GM21381 (cell line): ENCODE measurements at regions not wholly inside any gene's neighbourhood (a gene's known extent, or its start where the extent isn't known, plus 50 kb on each side); places are given as distances from the start of the nearest gene placed in this dataset.

ENCODE experiments used
- ATAC-seq: cut with Tn5 transposase; IDR thresholded peaks from one replicate; pipeline ENCODE4 v1.9.1; 2021; ENCODE audit warnings: mild to moderate bottlenecking, moderate library complexity; ENCODE audit not compliant: unreplicated experiment

GRCh38 chr12:3972576-3972975, 99.4 kb upstream of the PARP11 start:
- no peak for ATAC-seq

GRCh38 chr12:3968523-3968922, 95.3 kb upstream of the PARP11 start:
- ATAC-seq: no peak

DNA sequence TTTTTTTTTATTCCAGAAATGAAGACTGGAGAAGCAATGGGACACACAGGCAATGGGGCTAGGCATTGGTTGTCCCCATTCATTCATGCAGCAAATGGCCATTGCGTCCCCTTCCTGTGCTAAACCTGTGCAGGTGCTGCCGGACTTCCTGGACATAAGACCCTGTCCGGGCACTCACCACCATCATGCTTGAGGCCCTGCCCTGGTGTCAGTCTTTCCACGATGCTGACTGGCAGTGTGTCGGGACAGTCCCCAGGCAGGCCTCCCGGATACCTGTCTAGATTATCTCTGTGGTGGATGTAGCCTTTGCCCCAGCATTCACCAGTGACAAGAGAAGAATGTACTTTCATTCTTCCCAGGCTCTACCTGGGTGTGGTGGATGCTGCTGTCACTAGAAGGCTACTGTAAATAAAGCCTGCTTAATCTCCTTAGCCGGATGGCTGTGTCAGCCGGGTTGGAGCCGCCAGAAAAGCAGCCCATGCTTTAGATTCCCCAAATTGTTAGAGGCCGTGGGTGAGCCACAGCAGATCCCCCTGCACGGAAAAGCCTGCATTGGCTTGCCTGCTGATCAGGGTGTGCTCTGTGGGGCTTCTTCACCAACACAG, 94.5 kb upstream of the PARP11 start:
- no peak for ATAC-seq

GRCh38 chr12:3966376-3966775, 93.2 kb upstream of the PARP11 start:
- no peak for ATAC-seq

- ATAC-seq: no peak
Observed at GRCh38 chr12:3965046-3965445, 91.8 kb upstream of the PARP11 start.

DNA sequence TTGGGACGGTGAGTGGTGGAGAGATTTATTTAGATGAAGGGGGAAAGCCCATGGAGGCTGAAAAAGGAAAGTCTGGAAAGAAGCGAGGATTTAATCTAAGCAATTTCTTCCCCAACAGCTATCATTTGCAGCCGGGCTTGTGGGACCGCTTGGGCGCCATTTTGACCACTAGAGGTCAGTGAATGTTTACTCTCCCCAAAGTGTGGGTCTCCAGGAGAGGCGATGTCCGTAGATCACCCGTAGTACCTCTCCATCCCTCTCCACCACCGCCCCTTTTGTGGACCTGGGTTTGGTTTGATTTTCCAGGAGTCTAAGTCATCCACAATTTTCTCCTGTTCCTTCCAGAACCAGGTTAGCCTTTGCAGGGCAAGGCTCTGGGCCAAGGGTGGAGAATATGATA, 91.2 kb upstream of the PARP11 start:
- no peak for ATAC-seq

DNA sequence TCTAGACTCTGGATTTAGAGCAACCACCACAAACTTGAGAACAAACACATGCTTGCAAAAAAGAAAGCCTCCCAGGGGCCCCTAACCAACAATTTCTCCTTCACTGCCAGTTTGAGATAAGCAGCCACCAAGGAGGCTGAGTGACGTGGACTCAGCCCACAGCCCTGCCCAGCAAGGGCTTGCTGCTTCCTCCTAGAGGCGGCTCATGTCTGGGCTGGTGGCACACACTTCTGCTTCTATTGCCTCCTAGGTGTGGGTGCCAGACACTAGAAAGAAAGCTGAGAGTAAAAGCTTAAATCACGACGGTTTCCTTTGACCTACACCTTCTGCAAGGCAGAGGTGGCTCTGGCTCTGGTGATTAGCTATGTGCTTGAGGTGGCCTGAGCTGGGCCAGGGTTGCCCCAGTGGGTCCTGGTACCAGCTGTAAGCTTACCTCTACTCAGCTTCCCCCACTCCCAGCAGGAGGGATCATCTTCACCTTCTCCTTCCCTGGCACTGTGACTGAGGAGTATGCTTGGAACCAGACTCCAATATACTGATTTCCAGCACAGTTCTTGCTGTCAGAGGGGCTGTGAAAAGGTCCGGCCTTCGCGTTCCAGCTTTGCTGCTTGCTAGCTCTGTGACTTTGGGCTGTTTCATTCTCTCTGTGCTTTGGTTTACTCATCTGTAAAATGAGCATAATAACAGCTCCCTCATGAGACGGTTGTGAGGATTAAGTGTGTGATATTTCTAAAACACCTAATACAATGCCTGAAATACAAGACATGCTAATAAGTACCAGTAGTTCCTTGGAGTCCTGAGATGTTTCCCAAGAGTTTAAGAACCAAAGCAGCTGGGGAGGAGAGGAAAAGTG, 89.7 kb upstream of the PARP11 start:
- no peak for ATAC-seq

GRCh38 chr12:3961591-3961990, 88.4 kb upstream of the PARP11 start:
- ATAC-seq: no peak

DNA sequence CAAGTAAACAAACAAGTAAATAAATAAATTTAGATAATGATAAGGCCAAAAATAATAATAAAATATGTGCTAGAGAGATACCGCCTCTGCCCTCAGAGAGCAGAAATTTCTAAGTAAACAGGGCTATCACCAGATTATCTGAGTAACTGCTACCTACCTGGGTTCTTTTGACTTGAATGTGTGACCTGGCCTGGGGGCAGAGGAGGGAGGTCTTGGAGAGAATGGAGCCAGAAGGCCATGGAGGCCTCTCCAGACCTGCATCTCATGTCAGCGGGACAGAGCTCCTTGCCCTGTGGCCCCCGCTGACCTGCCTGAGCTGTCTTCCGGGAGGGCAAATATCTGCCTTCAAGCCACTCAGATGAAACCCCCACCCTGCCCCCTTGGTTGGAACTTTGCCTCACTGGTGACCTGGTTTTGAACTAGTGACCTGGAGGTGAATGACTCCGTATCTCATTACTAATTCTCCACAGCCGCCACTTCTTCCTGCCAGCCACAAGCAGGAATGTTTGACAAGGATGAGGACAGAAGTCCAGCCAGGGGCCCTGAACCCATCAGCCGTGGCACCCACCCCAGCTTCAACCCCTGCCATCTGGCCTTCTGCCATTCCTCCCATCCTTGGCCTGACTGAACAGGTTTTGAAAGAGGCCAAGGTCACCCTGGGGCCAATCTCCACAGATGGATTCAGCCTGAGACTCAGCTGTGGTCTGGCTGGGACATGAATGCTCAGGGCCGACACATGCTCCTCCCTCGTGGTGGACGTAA, 86.8 kb upstream of the PARP11 start:
- no peak for ATAC-seq

DNA sequence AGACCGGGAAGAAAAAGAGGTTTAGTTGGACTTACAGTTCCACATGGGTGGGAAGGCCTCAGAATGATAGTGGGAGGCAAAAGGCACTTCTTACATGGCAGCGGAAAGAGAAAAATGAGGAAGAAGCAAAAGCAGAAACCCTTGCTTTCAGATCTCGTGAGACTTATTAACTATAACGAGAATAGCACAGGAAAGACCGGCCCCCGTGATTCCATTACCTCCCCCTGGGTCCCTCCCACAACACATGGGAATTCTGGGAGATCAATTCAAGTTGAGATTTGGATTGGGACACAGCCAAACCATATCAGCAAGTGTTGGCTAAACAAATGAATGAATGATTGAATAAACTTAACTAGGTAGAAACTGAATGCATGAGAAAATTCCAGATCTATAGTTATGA, 85.3 kb upstream of the PARP11 start:
- no peak for ATAC-seq

- no peak for ATAC-seq
Observed at GRCh38 chr12:3951380-3952135, 78.4 kb upstream of the PARP11 start.

DNA sequence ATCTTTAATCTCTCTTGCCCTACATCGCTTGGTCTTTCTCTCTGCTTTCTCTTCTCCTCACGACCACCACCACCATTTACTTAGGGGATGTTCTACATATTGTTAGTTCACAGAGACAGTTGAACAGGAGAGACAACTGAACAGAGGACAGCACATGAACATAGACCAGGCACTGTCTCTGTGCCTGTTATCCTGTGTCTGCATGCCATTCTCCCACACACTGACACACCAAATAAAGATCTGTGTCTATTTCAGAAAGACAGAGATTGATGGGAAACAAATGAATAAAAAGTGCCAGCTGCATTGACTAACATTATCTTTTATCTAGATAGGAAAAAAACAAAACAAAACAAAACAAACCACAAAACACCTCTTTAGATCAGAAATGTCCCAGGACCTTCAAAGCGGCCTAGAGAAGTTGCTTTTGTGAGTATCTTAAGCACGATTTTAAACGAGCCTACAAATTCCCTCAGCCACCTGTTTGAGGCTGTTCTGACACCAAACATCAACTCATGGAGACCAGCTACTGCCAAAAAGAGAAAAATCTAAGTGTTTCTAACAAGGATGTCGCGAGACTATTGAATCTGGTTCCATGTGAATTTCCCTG, 77.6 kb upstream of the PARP11 start:
- no peak for ATAC-seq

- ATAC-seq: no peak
Observed at GRCh38 chr12:3947781-3948180, 74.6 kb upstream of the PARP11 start.

- ATAC-seq: no peak
Observed at GRCh38 chr12:3945671-3946070, 72.5 kb upstream of the PARP11 start.

- ATAC-seq: no peak
Observed at GRCh38 chr12:3944620-3945019, 71.4 kb upstream of the PARP11 start.

DNA sequence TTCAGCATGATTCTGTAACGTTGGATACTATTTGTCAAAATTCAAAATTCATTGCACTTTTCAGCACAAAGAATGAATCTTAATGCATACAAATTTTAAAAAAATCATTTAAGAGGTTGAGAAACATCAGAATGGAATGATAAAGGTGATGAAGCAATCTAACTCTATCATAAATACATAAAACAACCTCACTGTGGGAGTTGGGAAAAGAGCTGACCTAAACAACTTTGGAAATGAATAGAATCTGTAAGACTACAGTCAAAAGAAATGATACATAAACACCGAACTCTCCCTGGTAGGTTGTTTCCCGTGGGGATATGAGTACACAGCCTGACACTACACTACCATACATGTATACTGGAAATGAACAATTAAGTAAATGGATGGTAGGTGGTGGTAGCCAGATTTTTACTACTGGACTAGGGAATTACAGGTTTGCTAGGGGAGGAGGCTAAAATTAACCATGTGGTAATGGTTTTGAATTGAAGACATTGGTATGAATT, 64.9 kb upstream of the PARP11 start:
- no peak for ATAC-seq

DNA sequence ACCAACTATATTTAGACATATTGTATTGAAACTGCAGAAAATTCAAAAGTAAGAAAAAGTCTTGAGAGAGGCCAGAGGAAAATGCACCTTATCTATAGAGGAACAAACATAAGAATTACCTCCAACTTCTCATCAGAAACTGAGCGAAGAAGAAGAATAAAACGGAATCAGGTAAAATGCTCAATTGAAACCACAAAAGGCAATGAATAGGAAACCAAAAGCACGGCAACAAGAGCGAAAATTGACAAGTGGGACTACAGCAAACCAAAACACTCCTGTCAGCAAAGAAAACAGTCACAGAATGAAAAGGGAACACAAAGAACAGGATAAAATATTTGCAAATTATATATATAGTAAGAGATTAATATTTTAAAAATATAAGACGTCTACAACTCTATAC, 61.9 kb upstream of the PARP11 start:
- no peak for ATAC-seq

DNA sequence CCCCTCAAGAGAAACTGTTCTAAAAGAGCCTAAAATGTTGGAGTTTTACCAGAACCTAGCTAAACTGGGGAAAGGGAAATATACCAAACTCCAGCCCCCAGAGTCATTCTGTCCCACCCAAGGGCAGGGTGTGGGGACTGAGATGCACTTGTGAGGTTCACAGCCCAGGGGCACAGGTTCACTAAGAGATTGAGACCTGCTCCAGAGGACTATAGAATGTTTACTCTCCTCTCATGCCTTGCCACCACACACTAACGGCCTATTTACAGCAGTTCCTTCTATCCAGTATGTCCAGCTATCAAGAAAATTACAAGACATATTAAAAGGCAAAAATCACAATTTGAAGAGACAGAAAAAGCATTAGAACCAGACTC, 60.6 kb upstream of the PARP11 start:
- ATAC-seq: no peak

DNA sequence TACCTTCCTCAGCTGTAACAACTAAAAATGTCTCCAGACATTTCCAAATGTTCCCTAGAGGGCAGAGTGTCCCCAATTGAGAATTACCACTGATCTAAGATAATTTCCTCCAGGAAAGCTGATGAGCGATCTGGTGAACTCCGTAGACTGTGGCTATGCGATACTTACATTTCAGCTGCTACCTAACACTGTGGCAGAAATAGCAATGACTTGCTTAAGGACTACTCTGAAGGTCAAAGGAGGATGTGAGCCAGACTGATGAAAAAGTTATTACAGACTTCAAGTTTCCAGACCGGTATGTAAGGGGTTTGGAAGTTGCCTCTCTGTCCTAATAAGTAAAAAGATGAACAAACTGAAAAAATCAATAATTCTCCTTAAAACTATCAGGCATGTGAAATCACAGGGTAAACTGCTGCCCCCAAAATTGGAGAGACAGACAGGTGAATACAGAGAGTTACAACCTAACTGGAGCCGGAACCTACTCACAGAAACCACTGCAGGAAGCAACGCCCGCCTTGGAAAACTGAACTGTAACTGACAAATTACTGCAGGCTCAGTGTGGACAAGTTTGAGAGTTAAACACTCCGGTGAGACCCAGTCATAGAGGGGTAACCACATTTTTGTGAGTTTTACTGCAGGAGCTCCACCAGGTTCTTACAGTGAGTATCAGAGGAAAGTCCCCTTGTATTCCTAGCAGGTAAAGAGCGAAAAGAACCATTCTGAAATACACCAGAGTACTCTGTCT, 60.0 kb upstream of the PARP11 start:
- ATAC-seq: no peak

- no peak for ATAC-seq
Observed at GRCh38 chr12:3931776-3932175, 58.6 kb upstream of the PARP11 start.
